Fibroblast of pulmonary artery (primary cell): ENCODE measurements at regions not wholly inside any gene's neighbourhood (a gene's known extent, or its start where the extent isn't known, plus 50 kb on each side); places are given as distances from the start of the nearest gene placed in this dataset.

Source experiments
- DNase-seq: peaks from one replicate; pipeline ENCODE4 v3.0.0-alpha.2; 2010; ENCODE audit warnings: low read depth
- H3K4me3 ChIP-seq: replicated peaks from 2 replicates; pipeline ENCODE4 v1.5.1; 2011; ENCODE audit warnings: low read depth, mild to moderate bottlenecking, control low read depth, low read length, moderate library complexity
- TF ChIP-seq, protein P1 (sequence below): IDR thresholded peaks from 2 replicates; pipeline ENCODE4 v1.5.1; 2011; ENCODE audit warnings: mild to moderate bottlenecking, control low read depth, low read length, inconsistent platforms; ENCODE audit errors: missing control alignments

DNA sequence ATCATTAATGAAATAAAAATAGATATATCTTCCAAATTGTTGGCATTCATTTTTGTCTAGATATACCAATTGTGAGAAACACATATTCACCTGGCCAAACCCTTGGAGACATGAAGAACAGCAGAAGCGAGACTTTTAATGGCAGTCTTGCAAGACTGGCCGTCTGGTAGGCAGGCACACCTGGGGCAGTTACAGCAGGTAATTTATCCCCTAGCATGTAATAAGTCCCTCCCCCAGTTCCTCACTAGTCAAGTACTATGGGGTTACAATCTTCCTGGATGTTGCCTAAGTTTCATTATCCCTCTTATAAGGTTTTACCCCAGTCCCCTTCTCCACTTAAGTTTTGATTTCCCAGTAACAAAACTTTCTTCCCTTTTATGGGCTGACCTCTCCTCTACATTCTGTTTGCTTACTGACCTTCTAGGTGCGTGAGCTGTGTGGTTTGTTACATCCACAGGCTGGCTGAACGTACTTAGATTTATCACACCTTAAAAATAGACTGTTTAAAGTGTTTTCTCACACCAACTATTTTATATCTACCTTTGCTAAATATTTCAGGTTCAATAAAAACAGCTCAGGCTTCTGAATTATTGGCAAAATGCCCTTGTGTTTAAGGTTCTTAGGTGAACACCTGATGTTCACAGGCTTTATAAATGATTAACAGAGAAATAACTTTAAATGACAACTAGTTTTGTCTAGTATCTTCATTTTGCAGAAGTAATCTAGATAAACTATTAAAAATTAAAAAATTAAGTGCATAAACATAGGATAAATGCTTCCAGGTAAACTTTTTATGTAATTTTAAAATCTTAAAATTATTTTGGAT is 365.0 kb upstream of the TFPI start:
- TF ChIP-seq, protein P1, sequence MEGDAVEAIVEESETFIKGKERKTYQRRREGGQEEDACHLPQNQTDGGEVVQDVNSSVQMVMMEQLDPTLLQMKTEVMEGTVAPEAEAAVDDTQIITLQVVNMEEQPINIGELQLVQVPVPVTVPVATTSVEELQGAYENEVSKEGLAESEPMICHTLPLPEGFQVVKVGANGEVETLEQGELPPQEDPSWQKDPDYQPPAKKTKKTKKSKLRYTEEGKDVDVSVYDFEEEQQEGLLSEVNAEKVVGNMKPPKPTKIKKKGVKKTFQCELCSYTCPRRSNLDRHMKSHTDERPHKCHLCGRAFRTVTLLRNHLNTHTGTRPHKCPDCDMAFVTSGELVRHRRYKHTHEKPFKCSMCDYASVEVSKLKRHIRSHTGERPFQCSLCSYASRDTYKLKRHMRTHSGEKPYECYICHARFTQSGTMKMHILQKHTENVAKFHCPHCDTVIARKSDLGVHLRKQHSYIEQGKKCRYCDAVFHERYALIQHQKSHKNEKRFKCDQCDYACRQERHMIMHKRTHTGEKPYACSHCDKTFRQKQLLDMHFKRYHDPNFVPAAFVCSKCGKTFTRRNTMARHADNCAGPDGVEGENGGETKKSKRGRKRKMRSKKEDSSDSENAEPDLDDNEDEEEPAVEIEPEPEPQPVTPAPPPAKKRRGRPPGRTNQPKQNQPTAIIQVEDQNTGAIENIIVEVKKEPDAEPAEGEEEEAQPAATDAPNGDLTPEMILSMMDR: no peak
- DNase-seq: no peak
- no peak overlapping the region for H3K4me3 ChIP-seq

DNA sequence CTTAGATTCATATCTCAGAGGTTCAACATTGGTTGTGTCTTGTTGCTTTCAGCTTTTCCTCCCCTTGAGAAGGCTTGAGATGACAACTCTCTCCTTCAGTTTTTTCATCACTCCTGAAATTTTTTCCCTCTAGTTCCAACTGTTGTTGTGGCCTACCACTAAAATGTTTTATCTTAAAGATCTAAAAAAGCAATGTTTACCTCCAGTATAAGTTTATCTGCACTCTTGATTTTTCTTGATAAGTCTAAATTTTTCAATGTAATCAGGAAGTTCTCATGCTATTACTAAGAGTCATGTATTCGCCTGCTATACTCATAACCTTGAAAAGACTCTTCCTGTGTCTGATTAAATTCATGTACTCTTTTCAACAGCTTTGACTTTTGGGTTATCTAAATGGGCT is 366.3 kb upstream of the TFPI start:
- H3K4me3 ChIP-seq: no peak overlapping the region
- DNase-seq: no peak
- TF ChIP-seq, protein P1: no peak

DNA sequence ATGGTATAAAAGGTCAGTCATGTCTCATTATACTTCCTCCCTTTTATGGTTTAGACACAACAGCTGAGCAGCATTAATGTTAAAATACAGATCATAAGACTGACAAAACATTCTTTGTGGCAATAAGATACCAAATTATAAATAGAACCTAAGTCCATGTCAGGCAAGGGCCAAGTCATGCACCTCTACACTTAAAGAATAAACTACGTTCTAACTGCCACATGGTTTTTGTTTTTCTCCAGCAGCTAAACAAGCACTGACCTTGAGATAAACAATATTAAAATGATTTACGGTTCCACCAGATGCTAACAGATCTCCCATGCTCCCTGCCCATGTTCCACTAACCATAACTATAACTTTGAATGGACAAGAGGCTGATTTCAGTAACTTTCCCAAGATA is 368.6 kb upstream of the TFPI start:
- no peak overlapping the region for H3K4me3 ChIP-seq

GRCh38 chr2:187924293-187924692 is 367.4 kb upstream of the GULP1 start:
- DNase-seq: no peak
- H3K4me3 ChIP-seq: no peak overlapping the region
- TF ChIP-seq, protein P1: no peak

More for the DNA sequence above, 368.6 kb upstream of the TFPI start:
- DNase-seq: no peak
- TF ChIP-seq, protein P1: no peak

DNA sequence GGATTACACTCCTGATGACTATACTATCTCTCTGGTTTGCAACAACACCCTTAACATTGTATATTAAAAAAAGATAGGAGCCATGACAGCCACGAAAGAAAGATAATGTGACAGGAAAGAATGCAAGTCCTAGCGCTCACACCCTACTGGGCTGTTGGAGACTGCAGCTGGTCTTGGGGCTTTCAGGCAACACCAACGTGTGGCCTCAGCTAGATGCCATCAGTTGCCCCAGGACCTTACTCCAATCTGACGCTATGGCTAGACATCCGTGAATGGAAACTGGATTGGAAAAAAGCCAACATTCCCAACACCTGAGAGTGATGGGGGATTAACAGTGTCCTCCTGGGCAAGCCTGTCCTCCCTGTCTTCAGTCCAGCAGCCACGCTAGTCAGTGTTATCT is 357.4 kb upstream of the GULP1 start:
- DNase-seq: no peak
- TF ChIP-seq, protein P1: no peak

GRCh38 chr2:187934692-187935091 is 357.0 kb upstream of the GULP1 start:
- no peak overlapping the region for H3K4me3 ChIP-seq
- no peak for DNase-seq
- TF ChIP-seq, protein P1: no peak

More for the DNA sequence above, 357.4 kb upstream of the GULP1 start:
- H3K4me3 ChIP-seq: no peak overlapping the region

GRCh38 chr2:187935126-187935525 is 356.5 kb upstream of the GULP1 start:
- TF ChIP-seq, protein P1: no peak
- DNase-seq: no peak
- no peak overlapping the region for H3K4me3 ChIP-seq
